ENCODE measurements at regions not wholly inside any gene's neighbourhood (a gene's known extent, or its start where the extent isn't known, plus 50 kb on each side); places are given as distances from the start of the nearest gene placed in this dataset.

DNA sequence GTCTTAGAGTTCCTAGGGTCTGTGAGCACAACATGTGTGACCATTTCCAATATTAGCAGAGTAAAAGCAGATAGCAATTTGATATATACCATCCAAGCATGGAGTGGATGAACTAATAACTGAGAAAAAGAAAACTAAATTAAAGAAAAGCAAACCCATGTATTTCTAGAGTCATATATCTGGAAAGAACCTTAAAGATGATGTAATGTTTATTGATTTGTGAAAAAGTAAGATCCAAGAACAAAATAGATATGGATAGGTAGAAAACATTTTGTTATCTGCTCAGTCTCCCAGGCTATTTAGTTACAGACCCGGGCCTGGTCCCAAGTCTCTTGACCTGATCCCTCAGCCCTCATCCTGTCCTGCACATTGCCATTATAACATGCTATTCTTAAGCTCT lies 526.8 kb downstream of the EPM2A start:
- H3K4me3 ChIP-seq (ENCODE audit: low read length): no peak overlapping the region
- H3K9me3 ChIP-seq (ENCODE audit: control insufficient read depth, insufficient read depth, low read length): no peaks in the 10 kb centered on the region
- DNase-seq (ENCODE audit: low read depth, low spot score): no peak
- H3K36me3 ChIP-seq (ENCODE audit: control insufficient read depth, insufficient read depth, low read length): no peaks in the 10 kb centered on the region
- no peak overlapping the region for H3K27ac ChIP-seq (ENCODE audit: low read length)
- no peaks in the 10 kb centered on the region for H3K4me1 ChIP-seq (ENCODE audit: control insufficient read depth, insufficient read depth, low read length)
- no CpG with 5 or more reads among the region's 1 CpG for WGBS (ENCODE audit: insufficient coverage, insufficient read length)
- H3K27me3 ChIP-seq (ENCODE audit: control insufficient read depth, insufficient read depth, low read length): no peaks in the 10 kb centered on the region

DNA sequence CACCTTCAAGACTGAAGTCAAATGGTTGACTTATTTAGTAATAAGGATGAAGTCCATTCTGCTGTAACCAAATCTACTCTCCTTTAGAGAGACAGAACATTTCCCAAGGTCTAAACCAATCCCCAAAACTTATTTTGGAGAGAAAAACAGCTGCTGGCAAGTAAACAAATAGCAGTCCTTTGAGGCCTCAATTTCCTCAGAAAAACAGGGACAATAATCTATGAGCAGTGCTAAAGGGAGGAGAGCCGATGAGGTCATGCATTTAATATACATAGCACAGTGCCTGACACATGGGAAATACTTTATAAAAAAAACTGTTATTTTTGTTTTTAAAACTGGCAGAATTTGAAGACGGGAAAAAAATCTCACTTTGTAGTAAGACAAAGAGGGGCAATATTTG lies 526.0 kb downstream of the EPM2A start:
- no peak for DNase-seq (ENCODE audit: low read depth, low spot score)
- no peaks in the 10 kb centered on the region for H3K9me3 ChIP-seq (ENCODE audit: control insufficient read depth, insufficient read depth, low read length)
- H3K27me3 ChIP-seq (ENCODE audit: control insufficient read depth, insufficient read depth, low read length): no peaks in the 10 kb centered on the region
- no peaks in the 10 kb centered on the region for H3K4me1 ChIP-seq (ENCODE audit: control insufficient read depth, insufficient read depth, low read length)
- WGBS (ENCODE audit: insufficient coverage, insufficient read length): no CpG with 5 or more reads among the region's 2 CpGs
- H3K27ac ChIP-seq (ENCODE audit: low read length): no peak overlapping the region
- H3K36me3 ChIP-seq (ENCODE audit: control insufficient read depth, insufficient read depth, low read length): no peaks in the 10 kb centered on the region
- H3K4me3 ChIP-seq (ENCODE audit: low read length): no peak overlapping the region

DNA sequence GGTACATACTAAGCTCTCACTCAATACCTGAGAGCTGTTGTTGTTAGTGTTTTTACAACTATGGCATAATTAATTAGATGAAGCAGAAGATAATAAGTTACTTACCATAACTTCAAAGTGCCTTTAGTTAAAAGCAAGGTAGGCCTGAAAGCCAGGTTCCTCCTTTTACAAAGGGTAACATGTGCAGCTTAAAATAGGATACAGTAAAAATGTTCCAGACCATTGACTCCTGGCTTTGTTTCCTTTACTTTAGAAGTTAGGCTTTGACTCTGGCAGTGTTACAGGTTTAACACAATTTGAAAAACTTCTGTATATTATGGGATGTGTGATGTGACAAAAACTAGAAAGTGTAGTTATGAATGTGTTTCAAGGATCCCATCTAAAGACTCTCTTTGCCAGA lies 522.5 kb downstream of the EPM2A start:
- no peak overlapping the region for H3K4me3 ChIP-seq (ENCODE audit: low read length)
- no peak overlapping the region for H3K27ac ChIP-seq (ENCODE audit: low read length)
- no peaks in the 10 kb centered on the region for H3K27me3 ChIP-seq (ENCODE audit: control insufficient read depth, insufficient read depth, low read length)
- no peaks in the 10 kb centered on the region for H3K9me3 ChIP-seq (ENCODE audit: control insufficient read depth, insufficient read depth, low read length)
- H3K36me3 ChIP-seq (ENCODE audit: control insufficient read depth, insufficient read depth, low read length): no peaks in the 10 kb centered on the region
- no peaks in the 10 kb centered on the region for H3K4me1 ChIP-seq (ENCODE audit: control insufficient read depth, insufficient read depth, low read length)
- DNase-seq (ENCODE audit: low read depth, low spot score): no peak

DNA sequence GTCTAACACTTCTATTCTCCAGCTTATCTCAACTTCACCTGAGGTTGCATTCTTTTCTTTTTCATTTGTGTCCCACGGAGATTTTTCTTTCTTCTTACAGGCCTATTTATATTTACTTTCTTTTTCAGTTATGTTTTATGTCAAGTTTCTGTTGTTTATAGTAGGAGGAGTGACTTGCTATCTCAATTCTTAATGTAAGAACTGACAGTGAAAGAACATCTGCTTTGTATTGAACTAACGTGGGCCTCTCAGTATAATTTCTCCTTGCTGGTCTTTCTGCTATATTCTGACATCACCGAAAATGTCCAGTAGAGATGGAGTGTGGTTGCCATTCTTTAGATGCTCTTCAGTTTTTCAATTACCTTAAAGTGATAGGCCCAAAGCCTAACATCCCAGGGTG lies 521.7 kb downstream of the EPM2A start:
- no CpG with 5 or more reads among the region's 3 CpGs for WGBS (ENCODE audit: insufficient coverage, insufficient read length)

DNA sequence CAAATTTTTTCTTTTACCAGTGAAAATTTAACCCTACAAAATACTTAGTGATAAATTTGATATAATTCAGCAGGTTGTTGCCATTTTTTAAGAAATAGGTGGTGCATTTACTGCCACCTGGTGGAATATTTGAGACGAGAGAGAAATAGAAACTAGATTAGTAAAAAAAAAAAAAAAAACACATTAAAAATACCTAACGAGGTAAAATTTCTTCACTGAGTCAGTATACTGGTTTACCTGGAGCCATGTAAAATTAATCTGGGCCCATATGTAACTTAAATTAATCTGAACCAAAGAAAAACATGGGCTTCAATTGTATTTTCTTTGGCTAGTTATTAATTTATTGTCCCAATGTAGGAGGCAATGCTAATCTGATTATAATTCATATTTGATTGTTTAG lies 520.8 kb downstream of the EPM2A start:
- H3K36me3 ChIP-seq (ENCODE audit: control insufficient read depth, insufficient read depth, low read length): no peaks in the 10 kb centered on the region

More for the DNA sequence above, 521.7 kb downstream of the EPM2A start:
- Histone ChIP-seq H3K27ac (ENCODE audit: low read length) (no peak overlapping the region), H3K4me1 (ENCODE audit: control insufficient read depth, insufficient read depth, low read length) (no peaks in the 10 kb centered on the region), H3K9me3 (ENCODE audit: control insufficient read depth, insufficient read depth, low read length) (no peaks in the 10 kb centered on the region), H3K36me3 (ENCODE audit: control insufficient read depth, insufficient read depth, low read length) (no peaks in the 10 kb centered on the region), H3K4me3 (ENCODE audit: low read length) (no peak overlapping the region), H3K27me3 (ENCODE audit: control insufficient read depth, insufficient read depth, low read length) (no peaks in the 10 kb centered on the region)
- no peak for DNase-seq (ENCODE audit: low read depth, low spot score)

DNA sequence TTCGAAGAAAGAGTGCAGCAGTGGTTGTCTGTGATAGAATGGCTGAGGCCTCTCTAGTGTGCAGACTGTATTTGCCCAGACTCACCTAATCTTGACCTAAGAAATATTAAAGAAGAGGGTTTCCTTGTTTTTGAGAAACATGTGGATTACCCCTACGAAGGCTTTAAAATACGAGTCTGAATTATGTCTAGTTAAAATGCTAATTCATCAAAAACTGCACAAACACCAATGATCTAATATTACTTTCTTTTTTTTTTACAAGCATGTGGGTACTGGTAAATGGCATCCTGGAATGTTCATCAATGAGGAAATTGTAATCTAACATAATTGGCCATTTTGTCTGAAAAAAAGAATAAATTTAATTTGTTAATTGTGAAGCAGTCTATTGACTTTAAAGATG lies 510.9 kb downstream of the EPM2A start:
- no peaks in the 10 kb centered on the region for H3K9me3 ChIP-seq (ENCODE audit: control insufficient read depth, insufficient read depth, low read length)
- no peak for DNase-seq (ENCODE audit: low read depth, low spot score)

More for the DNA sequence above, 520.8 kb downstream of the EPM2A start:
- no peak overlapping the region for H3K4me3 ChIP-seq (ENCODE audit: low read length)
- no peaks in the 10 kb centered on the region for H3K9me3 ChIP-seq (ENCODE audit: control insufficient read depth, insufficient read depth, low read length)
- no peaks in the 10 kb centered on the region for H3K27me3 ChIP-seq (ENCODE audit: control insufficient read depth, insufficient read depth, low read length)
- WGBS (ENCODE audit: insufficient coverage, insufficient read length): no CpG with 5 or more reads among the region's 2 CpGs
- H3K27ac ChIP-seq (ENCODE audit: low read length): no peak overlapping the region
- no peak for DNase-seq (ENCODE audit: low read depth, low spot score)
- no peaks in the 10 kb centered on the region for H3K4me1 ChIP-seq (ENCODE audit: control insufficient read depth, insufficient read depth, low read length)

DNA sequence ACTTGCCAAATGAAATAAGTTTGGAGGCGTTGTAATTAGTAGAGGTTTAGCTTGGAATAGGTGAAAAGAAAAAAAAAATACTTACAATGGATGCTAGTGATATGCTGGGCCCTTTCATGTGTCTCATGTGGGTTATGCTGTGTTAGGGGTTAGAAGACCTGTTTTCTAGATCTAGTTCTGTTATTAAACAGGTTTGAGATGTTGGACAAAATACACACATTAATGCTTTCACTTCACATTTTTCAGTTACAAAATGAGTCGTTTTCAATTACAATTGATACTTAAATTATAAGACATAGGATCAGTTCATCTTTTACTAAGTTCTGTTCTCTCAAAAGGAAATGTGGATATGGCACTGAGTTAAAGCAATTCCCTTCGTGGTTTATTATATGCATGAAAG lies 509.8 kb downstream of the EPM2A start:
- no peaks in the 10 kb centered on the region for H3K27me3 ChIP-seq (ENCODE audit: control insufficient read depth, insufficient read depth, low read length)
- no peak overlapping the region for H3K27ac ChIP-seq (ENCODE audit: low read length)
- no peak for DNase-seq (ENCODE audit: low read depth, low spot score)
- WGBS (ENCODE audit: insufficient coverage, insufficient read length): 100% methylated on average over 1 of the region's 3 CpGs
- H3K4me3 ChIP-seq (ENCODE audit: low read length): no peak overlapping the region
- H3K4me1 ChIP-seq (ENCODE audit: control insufficient read depth, insufficient read depth, low read length): no peaks in the 10 kb centered on the region
- H3K9me3 ChIP-seq (ENCODE audit: control insufficient read depth, insufficient read depth, low read length): no peaks in the 10 kb centered on the region
- no peaks in the 10 kb centered on the region for H3K36me3 ChIP-seq (ENCODE audit: control insufficient read depth, insufficient read depth, low read length)

More for the DNA sequence above, 510.9 kb downstream of the EPM2A start:
- Histone ChIP-seq H3K27me3 (ENCODE audit: control insufficient read depth, insufficient read depth, low read length) (no peaks in the 10 kb centered on the region), H3K36me3 (ENCODE audit: control insufficient read depth, insufficient read depth, low read length) (no peaks in the 10 kb centered on the region), H3K4me3 (ENCODE audit: low read length) (no peak overlapping the region), H3K27ac (ENCODE audit: low read length) (no peak overlapping the region), H3K4me1 (ENCODE audit: control insufficient read depth, insufficient read depth, low read length) (no peaks in the 10 kb centered on the region)
- WGBS (ENCODE audit: insufficient coverage, insufficient read length): no CpG with 5 or more reads among the region's 3 CpGs

DNA sequence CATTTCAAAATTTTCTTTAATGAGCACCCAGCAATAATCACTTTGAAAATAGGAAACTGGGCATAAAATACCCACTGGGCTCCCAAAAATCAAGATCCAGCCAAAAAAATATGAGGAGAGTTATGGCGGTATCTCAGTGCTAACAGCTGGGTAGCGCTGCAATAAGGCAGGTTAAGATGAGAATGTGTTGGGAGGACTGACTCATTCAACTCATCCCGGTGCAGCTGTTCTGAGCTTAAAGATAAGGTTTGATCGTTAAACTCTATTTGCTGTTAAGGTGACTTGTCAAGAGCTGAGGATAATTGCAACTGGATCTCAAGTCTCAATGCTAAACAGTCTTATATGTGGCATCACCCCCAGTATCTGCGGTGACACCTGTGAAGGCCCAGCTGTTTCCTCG lies 507.7 kb downstream of the EPM2A start:
- no peaks in the 10 kb centered on the region for H3K9me3 ChIP-seq (ENCODE audit: control insufficient read depth, insufficient read depth, low read length)
- DNase-seq (ENCODE audit: low read depth, low spot score): no peak
- no peaks in the 10 kb centered on the region for H3K27me3 ChIP-seq (ENCODE audit: control insufficient read depth, insufficient read depth, low read length)
- H3K36me3 ChIP-seq (ENCODE audit: control insufficient read depth, insufficient read depth, low read length): no peaks in the 10 kb centered on the region
- no peak overlapping the region for H3K27ac ChIP-seq (ENCODE audit: low read length)
- no CpG with 5 or more reads among the region's 6 CpGs for WGBS (ENCODE audit: insufficient coverage, insufficient read length)
- no peak overlapping the region for H3K4me3 ChIP-seq (ENCODE audit: low read length)
- no peaks in the 10 kb centered on the region for H3K4me1 ChIP-seq (ENCODE audit: control insufficient read depth, insufficient read depth, low read length)

DNA sequence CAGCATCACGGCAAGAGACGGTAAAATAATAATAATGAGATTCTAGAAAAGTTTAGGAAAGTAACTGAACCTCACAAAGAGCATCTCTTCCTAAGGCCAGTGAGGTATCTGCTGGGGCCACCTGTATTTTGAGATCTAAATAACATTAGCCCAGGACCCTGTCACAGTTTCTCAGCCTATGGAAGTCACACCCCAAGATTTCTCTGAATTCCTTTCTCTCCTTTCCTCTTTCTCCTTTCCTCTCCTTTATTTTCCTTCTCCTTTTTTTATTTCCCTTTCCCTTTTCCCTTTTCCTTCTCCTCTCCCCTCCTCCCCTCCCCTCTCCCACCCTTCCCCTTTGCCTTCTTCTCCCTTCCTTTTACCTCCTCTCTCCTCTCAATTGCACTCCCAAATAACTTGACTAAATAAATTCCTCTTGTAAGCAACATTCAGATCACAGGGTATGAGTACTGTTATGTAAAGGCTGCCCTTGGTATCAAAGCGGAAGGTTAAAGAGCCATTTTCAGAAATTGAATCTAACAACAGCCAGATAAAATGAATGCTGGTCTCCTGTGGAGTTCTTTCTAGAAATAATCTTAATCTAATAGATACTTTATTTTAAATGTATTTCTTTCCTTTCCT lies 506.2 kb downstream of the EPM2A start:
- Histone ChIP-seq H3K27me3 (ENCODE audit: control insufficient read depth, insufficient read depth, low read length) (no peaks in the 10 kb centered on the region), H3K36me3 (ENCODE audit: control insufficient read depth, insufficient read depth, low read length) (no peaks in the 10 kb centered on the region), H3K4me3 (ENCODE audit: low read length) (no peak overlapping the region), H3K9me3 (ENCODE audit: control insufficient read depth, insufficient read depth, low read length) (no peaks in the 10 kb centered on the region), H3K4me1 (ENCODE audit: control insufficient read depth, insufficient read depth, low read length) (no peaks in the 10 kb centered on the region), H3K27ac (ENCODE audit: low read length) (no peak overlapping the region)
- DNase-seq (ENCODE audit: low read depth, low spot score): no peak
- whole genome bisulfite sequencing (ENCODE audit: insufficient coverage, insufficient read length): no CpG with 5 or more reads among the region's 3 CpGs

DNA sequence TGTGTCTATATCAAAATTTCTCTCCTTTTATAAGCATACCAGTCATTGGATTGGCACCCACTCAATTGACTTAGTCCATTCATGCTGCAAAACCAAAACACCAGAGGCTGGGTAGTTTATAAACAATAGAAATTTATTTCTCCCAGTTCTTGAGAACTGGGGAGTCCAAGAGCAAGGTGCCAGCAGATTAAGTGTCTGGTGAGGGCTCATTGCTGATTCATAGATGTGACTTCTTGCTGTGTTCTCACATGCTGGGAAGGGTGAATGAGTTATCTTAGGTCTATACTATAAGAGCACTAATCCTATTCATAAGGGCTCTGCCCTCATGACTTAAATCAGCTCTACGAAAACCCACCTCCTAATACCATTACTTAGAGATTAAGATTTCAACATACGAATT lies 501.4 kb downstream of the EPM2A start:
- Histone ChIP-seq H3K4me1 (ENCODE audit: control insufficient read depth, insufficient read depth, low read length) (no peaks in the 10 kb centered on the region), H3K4me3 (ENCODE audit: low read length) (no peak overlapping the region), H3K27me3 (ENCODE audit: control insufficient read depth, insufficient read depth, low read length) (no peaks in the 10 kb centered on the region), H3K9me3 (ENCODE audit: control insufficient read depth, insufficient read depth, low read length) (no peaks in the 10 kb centered on the region), H3K27ac (ENCODE audit: low read length) (no peak overlapping the region), H3K36me3 (ENCODE audit: control insufficient read depth, insufficient read depth, low read length) (no peaks in the 10 kb centered on the region)
- DNase-seq (ENCODE audit: low read depth, low spot score): no peak
- no CpG with 5 or more reads among the region's 2 CpGs for WGBS (ENCODE audit: insufficient coverage, insufficient read length)

DNA sequence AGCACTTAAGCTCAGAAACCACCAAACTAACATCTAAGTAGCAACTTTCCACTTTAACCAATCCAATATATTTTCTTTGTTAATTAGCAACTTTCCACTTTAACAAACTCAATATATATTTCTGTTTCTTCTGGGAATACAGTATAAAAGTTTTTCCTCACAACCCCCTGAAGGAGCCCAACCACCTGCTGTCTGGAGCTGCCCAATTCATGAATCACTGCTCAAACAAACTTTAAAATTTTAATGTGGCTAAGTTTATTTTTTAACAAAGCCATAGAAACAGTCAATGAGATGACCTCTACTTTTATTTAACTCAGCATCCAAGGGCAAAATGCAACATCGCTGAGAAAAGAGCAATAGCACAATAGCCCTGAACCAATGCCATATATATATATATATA lies 500.1 kb downstream of the EPM2A start:
- H3K4me1 ChIP-seq (ENCODE audit: control insufficient read depth, insufficient read depth, low read length): no peaks in the 10 kb centered on the region
- no peaks in the 10 kb centered on the region for H3K27me3 ChIP-seq (ENCODE audit: control insufficient read depth, insufficient read depth, low read length)
- no peak overlapping the region for H3K27ac ChIP-seq (ENCODE audit: low read length)
- no peak for DNase-seq (ENCODE audit: low read depth, low spot score)
- no peaks in the 10 kb centered on the region for H3K9me3 ChIP-seq (ENCODE audit: control insufficient read depth, insufficient read depth, low read length)
- H3K4me3 ChIP-seq (ENCODE audit: low read length): no peak overlapping the region
- WGBS (ENCODE audit: insufficient coverage, insufficient read length): no CpG with 5 or more reads among the region's 1 CpG
- H3K36me3 ChIP-seq (ENCODE audit: control insufficient read depth, insufficient read depth, low read length): no peaks in the 10 kb centered on the region

Measured in iPS DF 6.9 (cell line).